ENCODE measurements at regions not wholly inside any gene's neighbourhood (a gene's known extent, or its start where the extent isn't known, plus 50 kb on each side); places are given as distances from the start of the nearest gene placed in this dataset.

- dilution Hi-C loops (cut with MboI; ENCODE audit: extremely low pct_ligation_motif_present, low sequenced_read_pairs), result no loop called here
- BruUV-seq (replicated peaks), result no TSS peak
- Histone ChIP-seq H3K27ac (ENCODE audit: insufficient read depth, low read depth, low read length) (no peak overlapping the region), H3K79me2 (ENCODE audit: control insufficient read depth, insufficient read depth, low read length) (no peaks in the 10 kb centered on the region), H4K20me1 (replicated peaks; ENCODE audit: control insufficient read depth, extremely low read depth, insufficient read depth, low read length) (no peaks in the 10 kb centered on the region), H2AFZ (ENCODE audit: low read depth, low read length) (no peak overlapping the region), H3K36me3 (ENCODE audit: control insufficient read depth in 2 of 2, extremely low read depth in 1 of 2, insufficient read depth in 2 of 2, low read length in 2 of 2) (no peaks in the 10 kb centered on the region), H3K4me3 (replicated peaks in 1 of 3; ENCODE audit: insufficient read depth in 1 of 3, low read depth in 1 of 3, low read length in 3 of 3) (no peak overlapping the region), H3K9ac (replicated peaks; ENCODE audit: extremely low read depth, insufficient read depth, low read length) (no peak overlapping the region), H3K27me3 (ENCODE audit: control insufficient read depth in 2 of 2, insufficient read depth in 2 of 2, low read length in 2 of 2) (no peaks in the 10 kb centered on the region), H3K9me3 (replicated peaks; ENCODE audit: control insufficient read depth, insufficient read depth, low read length) (no peaks in the 10 kb centered on the region), H3K9me1 (replicated peaks; ENCODE audit: control insufficient read depth, extremely low read depth, insufficient read depth, low read length) (no peaks in the 10 kb centered on the region), H3K4me2 (ENCODE audit: insufficient read depth, low read length) (no peak overlapping the region), H3K4me1 (ENCODE audit: control insufficient read depth, extremely low read depth, insufficient read depth, low read length) (no peaks in the 10 kb centered on the region)
- ChIA-PET CTCF (no interaction called here), POLR2A (no interaction called here)
- DNase-seq (ENCODE audit: low read depth, low spot score) (no peak), FAIRE-seq (no peak)
- intact Hi-C loops (cut with micrococcal nuclease), result no loop called here
- TF ChIP-seq POLR2AphosphoS5 (IDR thresholded peaks at IDR 0.05; ENCODE audit: insufficient read depth, low read depth, low read length) (no peak), FOS (IDR thresholded peaks at IDR 0.05; ENCODE audit: borderline replicate concordance, insufficient read depth, low read length) (no peak), GATA2 (IDR thresholded peaks at IDR 0.05; ENCODE audit: insufficient read depth, insufficient read length, low read depth, low read length) (no peak), MAX (IDR thresholded peaks at IDR 0.05; ENCODE audit: insufficient read depth, insufficient read length) (no peak), EZH2 (IDR thresholded peaks at IDR 0.05; ENCODE audit: borderline replicate concordance, low read depth, low read length, severe bottlenecking) (no peak)
Observed at GRCh38 chr4:171448919-171449481, 364.2 kb upstream of the GALNTL6 start.

- intact Hi-C loops (cut with micrococcal nuclease), result no loop called here
- POLR2A ChIA-PET, result no interaction called here
- dilution Hi-C loops (cut with MboI; ENCODE audit: extremely low pct_ligation_motif_present, low sequenced_read_pairs), result no loop called here
- Histone ChIP-seq H3K27ac (ENCODE audit: insufficient read depth, low read depth, low read length) (no peak overlapping the region), H3K9me3 (replicated peaks; ENCODE audit: control insufficient read depth, insufficient read depth, low read length) (no peaks in the 10 kb centered on the region), H4K20me1 (replicated peaks; ENCODE audit: control insufficient read depth, extremely low read depth, insufficient read depth, low read length) (no peaks in the 10 kb centered on the region), H2AFZ (ENCODE audit: low read depth, low read length) (no peak overlapping the region), H3K27me3 (ENCODE audit: control insufficient read depth in 2 of 2, insufficient read depth in 2 of 2, low read length in 2 of 2) (no peaks in the 10 kb centered on the region), H3K9me1 (replicated peaks; ENCODE audit: control insufficient read depth, extremely low read depth, insufficient read depth, low read length) (no peaks in the 10 kb centered on the region), H3K9ac (replicated peaks; ENCODE audit: extremely low read depth, insufficient read depth, low read length) (no peak overlapping the region), H3K79me2 (ENCODE audit: control insufficient read depth, insufficient read depth, low read length) (no peaks in the 10 kb centered on the region), H3K4me1 (ENCODE audit: control insufficient read depth, extremely low read depth, insufficient read depth, low read length) (no peaks in the 10 kb centered on the region), H3K4me3 (replicated peaks in 1 of 3; ENCODE audit: insufficient read depth in 1 of 3, low read depth in 1 of 3, low read length in 3 of 3) (no peak overlapping the region), H3K4me2 (ENCODE audit: insufficient read depth, low read length) (no peak overlapping the region), H3K36me3 (ENCODE audit: control insufficient read depth in 2 of 2, extremely low read depth in 1 of 2, insufficient read depth in 2 of 2, low read length in 2 of 2) (no peaks in the 10 kb centered on the region)
- BruUV-seq (replicated peaks), result no TSS peak
- DNase-seq (ENCODE audit: low read depth, low spot score) (no peak), FAIRE-seq (no peak)
- CTCF ChIA-PET, result no interaction called here
- no peak for TF ChIP-seq MAX (IDR thresholded peaks at IDR 0.05; ENCODE audit: insufficient read depth, insufficient read length)
- TF ChIP-seq GATA2 (IDR thresholded peaks at IDR 0.05; ENCODE audit: insufficient read depth, insufficient read length, low read depth, low read length), result no peak
- TF ChIP-seq CTCF (IDR thresholded peaks at IDR 0.05; ENCODE audit: extremely low read depth in 1 of 2, insufficient read depth in 1 of 2, low read depth in 1 of 2, low read length in 2 of 2), result no peak
- no peak for TF ChIP-seq POLR2AphosphoS5 (IDR thresholded peaks at IDR 0.05; ENCODE audit: insufficient read depth, low read depth, low read length)
- TF ChIP-seq MYC (IDR thresholded peaks at IDR 0.05; ENCODE audit: low read depth, low read length), result no peak
- TF ChIP-seq EZH2 (IDR thresholded peaks at IDR 0.05; ENCODE audit: borderline replicate concordance, low read depth, low read length, severe bottlenecking), result no peak
- no peak for TF ChIP-seq FOS (IDR thresholded peaks at IDR 0.05; ENCODE audit: borderline replicate concordance, insufficient read depth, low read length)
- TF ChIP-seq JUN (IDR thresholded peaks at IDR 0.05; ENCODE audit: borderline replicate concordance, insufficient read depth, insufficient read length, low read depth), result no peak
- TF ChIP-seq POLR2A (IDR thresholded peaks at IDR 0.05; ENCODE audit: low read depth, low read length), result no peak
Observed at GRCh38 chr4:171448358-171448757, 364.8 kb upstream of the GALNTL6 start.
